Retinal pigment epithelial cell (primary cell): ENCODE measurements at regions not wholly inside any gene's neighbourhood (a gene's known extent, or its start where the extent isn't known, plus 50 kb on each side); places are given as distances from the start of the nearest gene placed in this dataset.

Experiments used
- DNase-seq: peaks from one replicate; pipeline ENCODE4 v3.0.0-alpha.2; 2010; ENCODE audit warnings: low read depth
- H3K4me3 ChIP-seq: 2 replicates; pipeline ENCODE4 v1.5.1; 2011; ENCODE audit warnings: mild to moderate bottlenecking, low read length, control low read depth, moderate library complexity
- TF ChIP-seq, protein P1 (sequence below): conservative IDR thresholded peaks from 2 replicates; pipeline ENCODE4 v1.5.1; 2011; ENCODE audit warnings: low read depth, low read length, control low read depth, inconsistent platforms

DNA sequence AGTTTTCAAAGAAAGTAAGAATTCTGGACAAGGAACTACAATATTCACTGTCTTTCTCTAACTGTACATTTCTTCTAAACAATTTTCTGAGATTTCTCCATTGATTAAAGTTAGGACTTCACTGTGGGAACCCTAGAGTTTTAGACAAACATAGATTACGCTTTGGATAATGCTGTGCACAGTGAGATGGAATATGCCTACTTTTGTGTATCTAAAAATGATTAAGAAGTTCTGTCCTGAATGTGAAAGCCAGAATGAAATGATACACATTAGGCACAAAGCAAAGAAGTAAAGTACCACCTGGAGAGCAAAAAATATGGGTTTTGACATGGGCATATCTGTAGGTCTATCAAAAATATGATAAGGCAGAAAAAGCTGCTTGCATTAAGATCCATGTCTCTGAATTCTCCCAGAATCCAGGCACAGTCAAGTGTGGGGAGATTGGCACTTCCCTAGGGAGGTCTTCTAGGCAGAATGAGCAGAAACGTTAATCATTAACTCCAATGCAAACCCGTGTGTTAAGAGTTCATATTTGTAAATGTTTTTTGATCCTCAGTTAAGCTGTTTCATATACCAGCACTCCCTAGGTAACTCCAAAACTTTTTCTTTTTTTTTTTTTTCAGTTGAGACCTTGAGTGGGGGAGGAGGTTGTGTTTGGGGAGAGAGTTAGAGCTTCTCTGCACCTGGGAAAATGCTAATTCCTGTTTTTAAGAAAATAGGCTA, 467.1 kb downstream of the LMO4 start:
- TF ChIP-seq, protein P1, sequence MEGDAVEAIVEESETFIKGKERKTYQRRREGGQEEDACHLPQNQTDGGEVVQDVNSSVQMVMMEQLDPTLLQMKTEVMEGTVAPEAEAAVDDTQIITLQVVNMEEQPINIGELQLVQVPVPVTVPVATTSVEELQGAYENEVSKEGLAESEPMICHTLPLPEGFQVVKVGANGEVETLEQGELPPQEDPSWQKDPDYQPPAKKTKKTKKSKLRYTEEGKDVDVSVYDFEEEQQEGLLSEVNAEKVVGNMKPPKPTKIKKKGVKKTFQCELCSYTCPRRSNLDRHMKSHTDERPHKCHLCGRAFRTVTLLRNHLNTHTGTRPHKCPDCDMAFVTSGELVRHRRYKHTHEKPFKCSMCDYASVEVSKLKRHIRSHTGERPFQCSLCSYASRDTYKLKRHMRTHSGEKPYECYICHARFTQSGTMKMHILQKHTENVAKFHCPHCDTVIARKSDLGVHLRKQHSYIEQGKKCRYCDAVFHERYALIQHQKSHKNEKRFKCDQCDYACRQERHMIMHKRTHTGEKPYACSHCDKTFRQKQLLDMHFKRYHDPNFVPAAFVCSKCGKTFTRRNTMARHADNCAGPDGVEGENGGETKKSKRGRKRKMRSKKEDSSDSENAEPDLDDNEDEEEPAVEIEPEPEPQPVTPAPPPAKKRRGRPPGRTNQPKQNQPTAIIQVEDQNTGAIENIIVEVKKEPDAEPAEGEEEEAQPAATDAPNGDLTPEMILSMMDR, result no peak
- no peak for DNase-seq

DNA sequence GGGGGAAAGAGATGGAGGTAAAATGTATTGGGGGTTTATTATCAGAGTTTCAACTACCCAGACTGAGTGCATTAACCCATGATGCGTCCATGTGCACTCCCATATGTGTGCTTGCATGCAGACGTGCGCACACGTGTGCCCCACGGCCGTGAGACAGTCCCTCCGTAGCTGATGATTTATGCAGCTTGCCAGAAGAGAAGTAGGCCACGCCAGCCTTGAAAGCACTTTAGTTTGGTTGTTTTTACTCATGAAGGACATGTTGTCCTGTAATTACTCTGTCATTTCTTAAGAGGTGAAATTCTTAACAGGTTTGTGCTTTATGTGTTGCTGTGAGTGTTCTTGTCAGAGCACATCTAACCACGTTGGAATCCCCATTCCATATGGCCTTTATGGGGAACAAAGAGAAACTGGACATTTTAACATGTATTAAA, 467.8 kb downstream of the LMO4 start:
- no peak overlapping the region for H3K4me3 ChIP-seq
- TF ChIP-seq, protein P1, result no peak
- DNase-seq, result no peak

More for the DNA sequence above, 467.1 kb downstream of the LMO4 start:
- no peak overlapping the region for H3K4me3 ChIP-seq

DNA sequence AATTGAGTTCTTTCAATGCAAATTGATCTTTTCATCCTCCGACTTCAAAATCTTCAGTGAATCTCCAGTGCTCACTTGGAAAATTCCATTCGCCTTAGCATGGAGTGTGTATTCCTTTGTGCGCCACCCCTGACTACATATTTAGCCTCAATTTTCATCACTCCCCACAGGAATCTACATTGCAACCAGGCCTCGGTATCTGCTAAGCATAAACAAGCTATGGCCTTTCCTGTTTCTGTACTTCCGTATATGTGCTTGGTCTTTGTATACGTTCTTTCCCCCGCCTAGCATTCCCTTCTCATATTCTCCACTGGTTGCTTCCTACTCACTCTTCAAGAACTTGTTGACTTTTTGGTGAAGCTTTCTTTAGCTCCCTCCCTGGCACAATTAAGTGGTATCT, 470.8 kb downstream of the LMO4 start:
- H3K4me3 ChIP-seq, result no peak overlapping the region
- TF ChIP-seq, protein P1, result no peak
- DNase-seq, result no peak

DNA sequence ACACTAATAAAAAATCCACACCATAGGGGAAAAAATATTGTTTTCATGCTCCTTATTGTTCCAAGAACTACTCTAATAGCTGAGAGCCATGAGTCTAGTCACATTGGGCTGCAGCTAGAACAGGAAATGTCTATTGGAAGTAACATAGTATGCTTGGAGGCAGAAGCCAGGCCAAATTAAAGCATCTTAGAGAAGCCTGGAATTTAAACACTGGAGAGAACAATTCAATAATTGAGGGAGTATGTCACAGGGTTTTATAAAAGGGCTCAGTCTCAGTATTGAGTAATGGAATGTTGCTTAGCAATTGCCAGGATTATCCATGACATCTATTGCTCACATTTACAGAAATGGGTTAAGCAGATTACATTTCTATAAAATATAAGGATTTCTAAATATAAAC, 471.3 kb downstream of the LMO4 start:
- H3K4me3 ChIP-seq, result no peak overlapping the region
- TF ChIP-seq, protein P1, result no peak
- peak; percentile 86 for DNase-seq

DNA sequence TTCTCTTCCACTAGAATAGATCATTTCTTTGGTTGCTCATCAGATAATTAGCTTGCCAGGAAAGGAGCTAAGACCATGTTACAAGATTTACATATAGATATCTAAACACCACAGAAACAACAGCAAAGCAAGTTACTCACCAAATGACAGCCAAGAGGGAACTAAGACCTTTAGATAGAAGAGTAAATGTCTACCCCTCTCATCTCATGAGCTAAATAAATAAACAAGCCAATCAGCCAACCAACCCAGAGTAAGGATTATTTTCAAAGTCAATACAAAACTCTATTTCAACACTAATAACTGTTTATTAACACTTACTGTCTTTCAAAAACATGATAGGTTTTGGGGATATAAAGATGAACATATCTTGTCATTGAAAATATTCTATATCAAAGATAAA, 474.7 kb downstream of the LMO4 start:
- no peak for DNase-seq
- no peak overlapping the region for H3K4me3 ChIP-seq
- TF ChIP-seq, protein P1, result no peak

DNA sequence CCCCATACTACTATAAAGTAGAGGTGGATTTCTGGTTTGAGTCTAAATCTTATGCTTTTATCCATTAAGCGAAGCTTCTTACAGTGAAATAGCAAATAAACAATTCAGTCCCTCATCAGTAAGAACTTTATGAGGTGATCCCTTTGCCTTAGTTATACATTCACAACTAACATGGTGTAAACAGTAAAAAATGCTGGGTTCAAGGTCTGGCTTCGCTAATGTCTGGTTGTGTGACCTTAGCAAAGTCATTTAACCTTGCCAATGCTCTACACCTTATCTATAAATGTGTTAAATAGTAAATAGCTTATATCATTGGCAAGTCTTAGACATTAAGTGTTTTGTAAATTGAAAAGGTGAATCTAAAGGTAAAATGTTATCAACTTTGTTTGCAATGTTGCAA, 475.4 kb downstream of the LMO4 start:
- no peak overlapping the region for H3K4me3 ChIP-seq
- TF ChIP-seq, protein P1, result no peak
- no peak for DNase-seq

DNA sequence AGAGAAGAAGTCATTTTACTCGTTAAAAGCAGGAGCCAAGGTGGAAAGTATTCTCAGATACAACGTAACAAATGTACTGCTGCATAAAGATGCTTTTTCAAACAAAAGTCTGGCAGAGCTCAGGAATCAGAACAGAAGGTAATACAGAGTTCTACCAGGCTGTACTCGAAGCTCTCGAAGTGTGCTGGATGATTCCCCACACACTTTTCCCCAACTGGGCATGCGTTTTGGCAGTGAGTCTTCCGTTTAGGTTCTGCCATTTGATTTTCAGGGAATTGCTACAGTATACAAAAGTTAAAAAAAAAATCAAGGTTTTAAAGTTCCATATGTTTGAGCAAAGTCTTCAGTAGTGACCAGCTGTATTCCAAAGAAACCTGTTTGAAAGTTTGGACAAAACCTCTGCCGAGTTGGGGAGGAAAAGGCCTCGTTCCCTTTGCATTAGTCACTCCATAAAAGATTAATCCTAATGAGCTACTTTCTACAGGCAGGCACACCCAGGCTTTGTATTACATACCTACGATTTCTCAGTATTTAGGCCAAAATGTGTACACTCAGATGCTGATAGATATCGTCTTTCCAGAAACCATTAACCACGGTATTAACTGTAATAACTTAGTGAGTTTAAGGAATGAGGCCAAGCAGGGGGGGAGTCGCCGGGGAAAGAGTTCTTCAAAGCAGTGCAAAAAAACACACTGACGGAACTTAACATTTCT, 477.1 kb downstream of the LMO4 start:
- DNase-seq, result peak; percentile 96
- TF ChIP-seq, protein P1, result no peak
- H3K4me3 ChIP-seq, result peak overlapping the region; percentile 27
